ENCODE measurements at regions not wholly inside any gene's neighbourhood (a gene's known extent, or its start where the extent isn't known, plus 50 kb on each side); places are given as distances from the start of the nearest gene placed in this dataset.
"Not testable (repeated sequence)": the region's sequence is repeated elsewhere in the genome, so short reads cannot be mapped to it uniquely, and the experiment has no call there.

DNA sequence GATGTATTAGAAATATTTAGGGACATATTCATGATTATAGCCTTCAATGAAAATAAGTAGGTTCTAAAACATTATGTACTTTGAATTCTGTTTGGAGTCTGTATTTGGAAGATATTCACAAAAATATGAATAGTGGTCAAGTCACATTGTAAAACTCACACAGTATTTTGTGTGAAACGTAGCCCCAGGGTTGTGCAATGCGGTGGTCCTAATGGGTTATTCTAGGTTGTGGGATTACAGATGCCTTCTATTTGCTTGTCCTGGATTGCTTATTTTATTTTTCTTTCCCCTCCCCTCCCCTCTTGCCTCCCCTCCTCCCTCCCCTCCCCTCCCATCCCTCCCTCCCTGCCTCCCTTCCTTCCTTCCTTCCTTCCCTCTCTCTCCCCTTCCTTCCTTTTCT, 93.7 kb upstream of the THUMPD2 start:
- no peak for DNase-seq (ENCODE audit: low spot score)

DNA sequence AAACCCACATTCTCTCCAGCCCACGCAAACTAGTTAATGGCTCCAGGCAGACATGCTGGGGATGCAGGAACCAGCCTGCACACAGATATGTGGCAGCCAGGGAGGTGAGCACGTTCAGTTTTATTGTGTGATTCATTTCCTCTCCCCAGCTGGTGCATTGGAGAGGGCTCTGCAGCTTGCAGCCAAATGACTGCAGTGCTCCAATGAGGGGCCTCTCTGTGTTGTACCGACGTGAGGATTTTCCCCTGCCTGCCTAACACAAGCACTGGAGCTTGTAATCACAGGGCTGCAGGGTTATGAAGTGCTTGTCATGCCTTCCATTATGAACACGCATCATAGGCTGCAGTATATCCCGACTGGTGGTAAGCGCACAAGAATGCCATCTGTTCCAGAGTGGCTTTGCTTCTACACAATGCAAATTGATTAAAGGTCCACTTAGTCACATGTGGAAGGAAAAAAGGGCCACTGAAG, 92.3 kb upstream of the THUMPD2 start:
- peak; percentile 20 for DNase-seq (ENCODE audit: low spot score)

DNA sequence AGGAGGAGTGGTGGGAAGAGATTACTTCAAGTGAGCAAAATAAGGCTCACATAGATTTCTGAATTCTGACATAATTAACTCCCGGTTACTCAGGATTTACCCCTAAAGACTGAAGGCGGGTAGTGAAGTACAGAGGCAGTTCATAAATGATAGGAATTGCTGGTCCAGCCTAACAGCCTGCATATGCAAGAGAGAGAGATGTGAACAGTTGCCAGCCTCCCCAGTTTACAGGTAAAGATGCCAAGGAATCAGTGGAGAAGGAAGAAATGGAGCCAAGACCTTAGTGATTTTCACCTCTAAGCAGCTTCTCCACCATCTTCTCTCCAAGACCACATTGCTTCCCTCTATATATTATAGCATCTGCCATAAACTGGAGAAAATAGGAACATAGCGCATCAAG, 91.8 kb upstream of the THUMPD2 start:
- no peak for DNase-seq (ENCODE audit: low spot score)

DNA sequence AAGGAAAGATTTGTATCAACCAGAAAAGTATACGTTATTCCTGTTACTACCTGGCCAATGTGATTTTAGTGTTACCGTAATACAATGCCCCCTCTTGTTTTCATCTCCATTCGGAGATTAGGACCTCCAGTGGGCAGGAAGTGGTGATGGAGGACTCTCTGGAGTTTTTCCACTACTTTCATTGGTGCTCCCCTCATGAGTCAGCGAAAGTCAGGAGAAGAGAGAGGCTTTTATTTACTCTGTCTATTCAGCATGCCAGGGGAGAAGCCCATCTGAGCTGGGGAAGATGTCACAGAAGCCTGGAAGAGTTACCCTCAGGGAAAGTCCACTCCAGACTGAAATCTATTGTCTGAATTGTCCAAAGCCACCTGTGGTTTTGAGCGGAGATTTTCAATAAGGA, 88.2 kb upstream of the THUMPD2 start:
- no peak for DNase-seq (ENCODE audit: low spot score)

DNA sequence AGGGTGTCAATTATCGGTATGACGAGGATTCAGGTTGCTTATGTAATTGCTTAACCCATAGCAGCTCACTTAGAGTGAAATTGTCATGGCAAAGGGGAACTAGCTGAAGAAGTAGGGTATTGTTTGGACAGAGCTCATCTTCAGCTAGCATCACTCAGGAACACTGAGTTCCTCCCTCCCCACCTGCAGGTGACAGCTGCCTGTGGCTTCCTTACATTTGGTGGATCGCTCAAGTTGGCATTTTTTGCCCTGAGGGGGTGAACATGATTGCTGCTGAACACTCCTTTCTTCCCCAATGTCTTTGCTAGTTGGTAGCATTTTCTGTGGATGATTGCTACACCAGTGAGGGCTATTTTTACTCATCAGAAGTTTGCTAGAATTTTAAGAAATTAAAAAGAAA, 86.7 kb upstream of the THUMPD2 start:
- DNase-seq (ENCODE audit: low spot score) = no peak

DNA sequence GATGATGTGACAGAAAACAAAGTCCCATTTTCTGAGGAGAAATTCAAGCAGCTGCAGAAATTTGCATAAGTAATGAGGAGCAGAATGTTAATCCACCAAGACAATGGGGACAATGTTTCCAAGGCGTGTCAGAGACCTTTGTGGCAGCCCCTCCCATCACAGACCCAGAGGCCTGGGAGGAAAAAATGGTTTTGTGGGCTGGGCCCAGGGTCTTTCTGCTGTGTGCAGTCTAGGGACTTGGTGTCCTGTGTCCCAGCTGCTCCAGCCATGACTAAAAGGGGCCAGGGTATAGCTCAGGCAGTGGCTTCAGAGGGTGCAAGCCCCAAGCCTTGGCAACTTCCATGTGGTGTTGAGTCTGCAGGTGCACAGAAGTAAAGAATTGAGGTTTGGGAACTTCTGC, 84.6 kb upstream of the THUMPD2 start:
- DNase-seq (ENCODE audit: low spot score) = not testable (repeated sequence)

DNA sequence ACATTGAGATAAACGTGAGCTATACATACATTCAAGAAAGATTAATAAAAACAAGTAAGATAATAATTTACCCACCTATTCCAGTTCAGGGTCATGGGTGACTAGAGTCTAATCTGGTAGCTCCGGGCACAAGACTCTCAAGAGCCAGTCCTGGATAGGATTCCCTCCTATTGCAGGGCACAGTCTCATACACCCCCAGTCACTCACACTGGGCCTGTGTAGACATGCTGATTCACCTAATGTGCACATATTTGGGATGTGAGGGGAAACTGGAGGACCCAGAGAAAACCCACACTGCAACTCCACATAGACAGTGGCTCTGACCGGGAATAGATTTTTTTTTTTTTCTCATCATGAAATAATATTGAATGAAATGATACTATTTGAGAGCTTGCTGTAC, 81.5 kb upstream of the THUMPD2 start:
- DNase-seq (ENCODE audit: low spot score) = no peak

DNA sequence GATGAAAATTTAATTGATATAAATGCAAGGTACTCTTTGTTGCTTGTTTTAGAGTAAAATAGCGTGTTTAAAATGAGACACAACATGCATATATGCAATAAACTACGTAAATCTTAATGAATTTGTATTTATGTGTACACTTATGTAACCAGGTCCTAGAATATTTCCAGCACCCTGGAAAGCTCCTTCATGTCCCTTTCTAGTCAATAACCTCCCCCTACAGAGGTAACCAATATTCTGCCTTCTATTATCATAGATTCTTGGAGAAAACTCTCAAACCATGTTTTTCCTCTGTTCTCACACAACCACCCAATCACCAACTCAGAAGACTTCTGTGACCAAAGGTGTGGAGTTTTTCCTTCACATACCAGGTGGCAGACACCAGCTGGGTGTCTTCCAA, 79.6 kb upstream of the THUMPD2 start:
- no peak for DNase-seq (ENCODE audit: low spot score)

DNA sequence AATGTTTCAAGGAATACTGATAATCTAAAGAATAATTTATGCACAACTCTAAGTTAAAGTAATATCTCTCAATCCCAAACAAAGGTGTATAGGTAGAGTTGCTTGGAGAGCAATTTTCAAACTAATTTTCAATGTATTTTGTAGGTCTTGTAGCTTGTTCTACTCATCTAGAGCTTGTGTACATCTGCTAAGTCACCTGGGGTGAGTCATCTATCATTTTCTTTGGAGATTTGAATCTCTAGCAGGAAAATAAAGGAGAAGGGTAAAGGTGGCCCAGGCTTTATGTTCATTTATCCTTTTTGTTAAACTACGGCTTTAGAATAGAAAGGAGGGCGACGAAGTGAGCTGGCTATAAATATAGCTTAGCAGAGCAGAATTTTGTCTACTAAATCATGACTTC, 76.8 kb upstream of the THUMPD2 start:
- no peak for DNase-seq (ENCODE audit: low spot score)

DNA sequence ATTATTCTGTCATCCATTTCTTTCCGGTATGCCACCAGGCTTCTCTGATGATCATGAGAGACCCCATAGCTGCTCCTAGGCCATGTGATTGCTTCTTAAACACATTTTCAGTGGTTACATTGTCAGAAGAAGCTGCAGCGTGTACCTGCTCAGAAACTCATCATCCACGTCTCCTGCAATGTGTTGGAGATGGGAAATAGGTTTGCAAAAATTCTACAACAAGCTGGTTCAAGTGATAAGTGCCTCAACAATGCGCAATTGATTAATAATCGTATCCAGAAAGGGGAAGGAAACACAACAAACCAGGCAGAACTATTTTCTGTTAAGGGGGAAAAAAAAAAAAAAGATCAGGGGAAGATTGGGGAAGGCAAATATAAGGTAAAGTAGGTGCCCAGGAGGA, 75.7 kb upstream of the THUMPD2 start:
- DNase-seq (ENCODE audit: low spot score) = no peak

DNA sequence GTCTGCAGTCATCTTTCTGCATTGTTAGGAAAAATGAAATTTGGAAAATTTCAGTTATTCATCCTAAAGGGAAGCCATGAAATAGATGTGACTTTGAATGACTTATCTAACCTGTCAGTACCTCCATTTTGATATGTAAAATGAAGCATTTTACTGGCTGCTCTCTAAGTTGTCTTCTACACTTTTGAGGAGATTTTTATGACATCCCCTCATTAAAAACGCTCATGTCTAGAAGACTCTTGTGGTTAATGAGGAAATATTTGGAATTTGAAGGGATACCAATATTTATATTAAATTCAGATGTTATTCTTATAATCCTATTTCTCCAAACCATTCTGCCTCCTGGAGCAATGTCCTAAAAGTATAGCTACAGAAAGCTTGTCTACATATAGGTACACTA, 73.8 kb upstream of the THUMPD2 start:
- DNase-seq (ENCODE audit: low spot score) = no peak

DNA sequence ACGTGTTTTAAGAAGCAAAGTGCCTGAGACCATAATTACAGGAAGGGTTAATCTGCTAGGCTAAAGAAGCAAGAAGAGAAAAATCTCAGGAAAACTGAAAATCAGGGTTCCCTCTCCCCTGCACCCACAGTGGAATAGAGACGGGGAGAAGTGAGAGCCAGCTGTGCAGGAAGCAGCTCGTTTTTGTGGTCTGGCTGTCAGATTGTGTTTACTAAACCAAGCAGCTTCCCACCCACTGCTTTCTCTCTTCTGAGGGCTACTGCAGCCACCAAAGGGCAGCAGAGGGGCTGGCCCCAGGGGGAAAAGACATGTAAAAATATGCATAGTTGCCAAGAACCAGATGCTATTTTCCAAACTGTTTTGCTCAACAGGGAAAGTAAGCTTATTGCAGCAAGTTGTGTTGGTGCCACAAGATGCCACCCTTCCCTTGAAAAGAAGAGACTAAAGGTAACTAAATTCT, 72.6 kb upstream of the THUMPD2 start:
- no peak for DNase-seq (ENCODE audit: low spot score)

DNA sequence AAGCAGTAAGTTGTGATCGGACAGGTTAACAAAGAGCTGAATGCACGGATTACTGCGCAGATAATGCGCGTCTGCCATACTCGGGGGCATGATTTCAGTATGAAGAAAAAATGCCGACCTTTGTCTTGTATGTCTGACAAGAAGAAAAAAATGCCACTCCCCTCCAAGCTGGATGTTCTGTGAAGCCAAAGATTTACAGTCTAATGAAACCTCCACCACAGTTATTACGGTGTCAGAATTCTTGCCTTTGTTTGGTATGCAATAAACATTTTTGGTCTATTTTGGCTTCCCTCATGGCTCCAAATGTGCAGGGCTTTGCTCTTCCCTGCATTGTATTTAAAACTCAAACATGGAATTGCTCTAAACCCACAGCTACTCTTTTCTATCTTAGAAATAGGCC, 72.2 kb upstream of the THUMPD2 start:
- DNase-seq (ENCODE audit: low spot score) = no peak

DNA sequence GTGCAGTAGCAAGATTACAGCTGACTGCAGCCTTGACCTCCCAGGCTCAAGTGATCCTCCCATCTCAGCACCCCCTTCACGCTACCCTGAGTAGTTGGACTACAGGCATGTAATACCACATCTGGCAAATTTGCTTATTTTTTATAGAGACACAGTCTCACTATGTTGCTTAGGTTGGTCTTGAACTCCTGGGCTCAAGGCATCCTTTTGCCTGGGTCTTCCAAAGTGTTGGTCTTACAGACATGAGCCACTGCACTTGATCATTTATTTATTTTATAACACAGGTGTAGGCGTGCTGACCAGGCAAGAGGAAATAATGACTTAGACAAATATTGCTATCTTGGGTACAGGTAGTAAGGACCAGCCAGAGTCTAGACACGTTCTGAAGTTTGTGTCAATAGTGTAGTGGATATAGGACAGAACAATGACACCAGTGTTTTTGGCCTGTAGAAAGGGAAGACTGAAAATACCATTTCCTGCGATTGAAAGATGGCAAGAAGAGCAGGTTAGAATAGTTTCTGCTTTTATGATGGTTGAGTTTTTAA, 71.0 kb upstream of the THUMPD2 start:
- DNase-seq (ENCODE audit: low spot score) = no peak

DNA sequence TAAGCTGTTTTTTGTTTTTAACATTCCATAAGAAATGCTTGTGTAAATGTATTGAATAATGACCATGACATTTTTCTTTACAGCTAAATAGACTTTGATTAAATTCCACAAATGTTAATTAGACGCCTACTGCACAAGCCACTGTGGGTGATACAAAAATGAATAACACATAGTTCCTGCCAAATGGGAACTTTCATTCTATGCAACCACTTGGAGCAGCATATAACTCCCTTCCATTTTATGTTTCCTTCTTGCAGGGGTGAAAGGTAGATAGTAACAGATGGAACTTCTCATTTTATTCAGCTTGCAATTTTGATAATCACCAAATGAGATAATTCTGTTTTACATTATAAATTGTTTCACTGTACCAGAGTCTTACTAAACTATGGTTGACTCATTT, 70.0 kb upstream of the THUMPD2 start:
- DNase-seq (ENCODE audit: low spot score) = no peak

DNA sequence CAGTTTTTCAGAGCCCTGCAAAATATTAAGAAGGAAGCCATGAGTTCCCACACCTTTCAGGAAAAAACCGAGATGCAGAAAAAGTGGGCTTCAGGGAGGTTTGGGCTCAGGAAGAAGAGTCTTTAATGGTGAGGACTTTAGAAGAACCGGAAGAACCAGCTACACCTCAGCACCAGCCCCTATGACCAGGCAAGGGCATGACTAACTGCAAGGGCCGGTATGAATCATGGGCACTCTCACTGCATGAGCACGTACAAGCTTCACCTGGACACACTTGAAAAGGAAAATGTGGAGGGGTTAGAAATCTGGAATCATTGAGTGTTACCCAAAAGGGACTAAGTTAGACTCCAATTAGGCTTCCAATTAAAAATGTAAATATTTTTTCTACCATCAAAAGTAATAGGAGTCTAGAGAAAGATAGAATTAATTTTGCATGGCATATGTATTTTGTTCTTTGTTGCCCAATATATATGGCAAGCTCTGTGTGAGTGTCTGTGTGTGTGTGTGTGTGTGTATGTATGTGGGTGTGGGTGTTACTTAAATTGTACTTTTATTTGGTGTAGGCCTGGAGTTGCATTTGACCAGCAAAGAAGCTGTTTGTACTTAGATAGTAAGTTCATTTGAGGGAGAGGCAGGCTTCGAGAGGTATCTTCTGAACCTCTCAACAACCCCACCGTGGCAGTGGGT, 66.5 kb upstream of the THUMPD2 start:
- DNase-seq (ENCODE audit: low spot score) = no peak

DNA sequence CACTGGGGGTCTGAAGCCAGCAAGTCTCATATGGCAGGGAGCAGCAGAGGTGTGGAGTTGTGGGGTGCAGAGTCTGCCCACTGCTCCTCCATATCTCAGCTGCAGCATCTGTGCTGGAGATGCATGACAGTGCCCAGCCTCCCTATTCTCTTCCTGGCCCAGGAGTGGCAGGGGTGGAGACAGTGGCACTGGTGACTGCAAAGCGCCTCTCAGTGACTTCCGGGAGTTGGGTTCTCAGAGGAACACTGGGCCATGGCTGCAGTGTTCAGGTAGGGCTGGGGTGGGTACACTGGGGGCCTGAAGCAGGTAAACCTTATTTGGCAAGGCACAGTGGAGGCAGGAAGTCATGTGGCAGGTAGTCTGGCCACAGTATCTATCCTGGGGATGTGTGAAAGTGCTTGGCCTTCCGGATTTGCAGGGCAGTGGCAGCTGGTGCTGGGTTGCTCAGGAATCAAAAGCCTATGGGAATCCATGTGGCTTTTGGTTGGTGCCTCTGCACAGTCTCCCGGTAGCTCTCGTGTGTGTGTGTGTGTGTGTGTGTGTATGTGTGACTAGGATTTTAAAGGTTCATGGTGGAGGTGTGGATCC, 60.3 kb upstream of the THUMPD2 start:
- no peak for DNase-seq (ENCODE audit: low spot score)

DNA sequence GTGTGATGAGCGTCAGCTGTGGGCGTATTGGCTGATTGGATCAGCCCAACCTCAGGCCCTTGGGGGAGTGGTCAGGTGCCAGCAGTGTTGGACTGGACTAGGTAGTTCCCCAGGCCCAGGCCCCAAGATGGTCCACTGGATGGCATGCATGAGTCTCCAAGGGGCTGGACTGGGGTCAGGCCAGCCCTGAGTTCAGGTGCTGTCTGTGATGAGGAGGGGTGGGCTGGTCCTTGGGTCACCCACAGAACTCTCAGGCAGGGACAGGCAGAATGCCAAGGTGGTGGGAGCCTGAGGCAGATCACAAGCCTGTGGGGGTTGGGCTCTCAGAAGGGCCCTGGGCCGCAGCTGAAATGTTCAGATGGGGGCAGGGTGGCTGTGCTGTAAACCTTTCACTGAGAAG, 59.5 kb upstream of the THUMPD2 start:
- no peak for DNase-seq (ENCODE audit: low spot score)

DNA sequence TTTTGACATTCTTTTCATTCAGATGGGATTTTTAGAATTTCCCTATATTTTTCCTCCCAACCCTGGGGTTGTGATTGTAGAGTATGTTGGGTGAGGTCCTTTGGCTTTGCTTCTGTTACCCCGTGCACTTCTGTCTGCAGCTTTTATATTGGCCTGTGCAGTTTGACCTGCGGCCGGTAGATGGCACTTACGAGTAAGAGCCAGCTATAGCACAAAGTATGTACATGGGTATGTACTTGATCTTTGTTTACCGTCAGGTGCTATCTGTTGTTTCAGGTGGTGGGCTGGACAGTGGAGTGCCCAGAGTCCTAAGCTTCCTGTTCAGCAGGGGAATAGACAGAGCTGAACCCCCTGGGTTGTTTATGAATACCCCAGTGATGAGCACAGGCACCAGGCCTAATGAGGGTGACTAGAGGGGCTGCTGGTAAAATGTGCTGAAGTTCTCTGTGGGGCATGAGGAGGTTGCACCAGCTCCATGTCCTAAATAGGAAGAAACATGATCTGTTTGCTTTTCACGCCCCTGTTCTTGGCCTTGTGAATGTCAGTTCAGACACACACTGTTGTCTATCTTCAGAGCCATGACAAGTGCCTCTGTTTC, 58.9 kb upstream of the THUMPD2 start:
- DNase-seq (ENCODE audit: low spot score) = no peak

DNA sequence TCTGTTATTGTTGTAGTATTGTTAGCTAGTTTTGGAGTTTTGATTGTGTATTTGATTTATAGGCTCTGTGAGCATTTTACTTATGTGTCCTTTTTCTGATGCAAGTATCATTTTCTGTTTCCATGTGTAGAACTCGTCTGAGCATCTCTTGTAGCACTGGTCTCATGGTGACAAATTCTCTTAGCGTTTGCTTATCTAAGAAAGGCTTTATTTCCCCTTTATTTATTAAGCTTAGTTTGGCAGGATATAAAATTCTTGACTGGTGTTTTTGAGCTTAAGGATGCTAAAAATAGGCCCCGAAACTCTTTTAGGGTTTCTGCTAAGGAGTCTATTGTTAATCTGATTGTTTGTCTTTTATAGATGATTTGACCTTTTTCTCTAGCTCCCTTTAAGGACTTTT, 57.6 kb upstream of the THUMPD2 start:
- DNase-seq (ENCODE audit: low spot score) = no peak

DNA sequence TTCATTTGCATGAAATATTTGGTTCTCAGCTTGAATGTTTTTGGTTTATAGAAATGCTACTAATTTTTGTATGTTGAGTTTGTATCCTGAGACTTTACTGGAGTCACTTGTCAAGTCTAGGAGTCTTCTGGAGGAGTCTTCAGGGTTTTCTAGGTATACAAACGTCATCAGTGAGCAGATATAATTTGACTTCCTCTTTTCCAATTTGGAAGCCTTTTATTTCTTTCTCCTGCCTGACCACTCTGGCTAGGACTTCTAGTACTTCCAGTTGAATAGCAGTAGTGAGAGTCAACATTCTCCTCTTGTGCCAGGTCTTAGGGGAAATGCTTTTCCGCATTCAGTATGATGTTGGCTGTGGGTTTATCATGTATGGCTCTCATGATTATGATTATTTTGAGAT, 55.4 kb upstream of the THUMPD2 start:
- DNase-seq (ENCODE audit: low spot score) = no peak

DNA sequence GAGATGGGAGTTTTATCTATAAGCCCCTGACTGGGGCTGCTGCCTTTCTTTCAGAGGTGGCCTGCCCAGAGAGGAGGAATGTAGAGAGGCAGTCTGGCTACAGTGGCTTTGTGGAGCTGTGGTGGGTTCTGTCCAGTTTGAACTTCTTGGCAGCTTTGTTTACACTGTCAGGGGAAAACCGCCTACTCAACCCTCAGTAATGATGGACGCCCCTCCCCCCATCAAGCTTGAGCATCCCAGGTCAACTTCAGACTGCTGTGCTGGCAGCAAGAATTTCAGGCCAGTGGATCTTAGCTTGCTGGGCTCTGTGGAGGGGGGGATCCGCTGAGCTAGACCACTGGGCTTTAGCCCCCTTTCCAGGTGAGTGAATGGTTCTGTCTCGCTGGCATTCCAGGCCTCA, 51.6 kb upstream of the THUMPD2 start:
- not testable (repeated sequence) for DNase-seq (ENCODE audit: low spot score)

All from D341Med (cell line).